Body of pancreas (tissue), 4 donors: ENCODE measurements at regions not wholly inside any gene's neighbourhood (a gene's known extent, or its start where the extent isn't known, plus 50 kb on each side); places are given as distances from the start of the nearest gene placed in this dataset.
A peak's percentile ranks its signal among the peaks of the same experiment; 100 is the strongest.

Experiments used
- ATAC-seq: fragments of 150-250 bp; one replicate; pipeline ENCODE4 v1.9.1; 2016
- DNase-seq, 4 donors: peaks; one replicate each; pipeline ENCODE4 v3.0.0-alpha.2; 2019
- H3K27ac ChIP-seq, 4 donors: fragments of 200-600 bp; sonication (generic); 1 replicate in 3 of 4; 2 replicates in 1 of 4; pipeline versions ENCODE4 v1.5.1 to v1.6.1; 2016 to 2019; ENCODE audit warnings: mild to moderate bottlenecking in 1 of 4, mixed read lengths in 1 of 4, moderate library complexity in 1 of 4
- H3K27me3 ChIP-seq, 2 donors: fragments of 200-600 bp; sonication (generic); one replicate each; pipeline ENCODE4 v1.6.0; 2016; ENCODE audit warnings: mild to moderate bottlenecking in 1 of 2
- H3K36me3 ChIP-seq, 2 donors: fragments of 200-600 bp; sonication (generic); replicated peaks in 1 of 2; 2 replicates each; pipeline ENCODE4 v1.5.1; 2016; ENCODE audit warnings: low read depth in 2 of 2; ENCODE audit not compliant: insufficient read depth in 1 of 2
- H3K4me1 ChIP-seq: fragments of 200-600 bp; sonication (generic); one replicate; pipeline ENCODE4 v1.6.0; 2016
- H3K4me3 ChIP-seq, 2 donors: fragments of 200-600 bp; sonication (generic); 1 replicate in 1 of 2; 2 replicates in 1 of 2; pipeline ENCODE4 v1.5.1; 2016 to 2019
- H3K9me3 ChIP-seq, 3 donors: fragments of 200-600 bp; sonication (generic); 1 replicate in 2 of 3; 2 replicates in 1 of 3; pipeline ENCODE4 v1.5.1; 2016
- CTCF ChIP-seq, 7 experiments: fragments of 450-650 bp in 4 of 7; fragments of 200-600 bp in 3 of 7; sonication (generic) in 3 of 7; IDR thresholded peaks; one replicate each; pipeline ENCODE4 v1.5.1; 2016 to 2019; ENCODE audit warnings: antibody characterized with exemption in 7 of 7
- POLR2A ChIP-seq, 3 donors: fragments of 450-650 bp; IDR thresholded peaks; one replicate each; pipeline ENCODE4 v1.6.1; 2016; ENCODE audit warnings: antibody characterized with exemption in 3 of 3, mild to moderate bottlenecking in 2 of 3
- WGBS, 2 donors: methylation state at CpG; one replicate each; pipeline ENCODE4 v1.1.5; 2017; 5-methylcytosine and 5-hydroxymethylcytosine counted together
- intact Hi-C: fragments of 100-400 bp; cut with DNase I; formaldehyde crosslinking; loops from one replicate; pipeline ENCODE4 v1.15.1; 2023

GRCh38 chr3:180280555-180280954 is 243.8 kb upstream of the PEX5L start:
- TF ChIP-seq CTCF (IDR thresholded peaks at IDR 0.05) (no peak), POLR2A (IDR thresholded peaks at IDR 0.05) (no peak)
- Histone ChIP-seq H3K36me3 (no peaks in the 10 kb centered on the region), H3K4me3 (no peak overlapping the region), H3K9me3 (no peaks in the 10 kb centered on the region), H3K27ac (no peak overlapping the region), H3K4me1 (peaks cover 16% of the 10 kb centered on the region), H3K27me3 (no peaks in the 10 kb centered on the region)
- 64 to 70% methylated on average over 1 of the region's 1 CpG for WGBS, 2 donors
- ATAC-seq: no peak
- intact Hi-C loops: no loop called here
- peak in 1 of 4 donors; percentile 39 for DNase-seq

GRCh38 chr3:180282386-180282785 is 245.6 kb upstream of the PEX5L start:
- Histone ChIP-seq H3K9me3 (no peaks in the 10 kb centered on the region), H3K4me1 (peaks cover 9% of the 10 kb centered on the region), H3K27ac (no peak overlapping the region), H3K36me3 (no peaks in the 10 kb centered on the region), H3K4me3 (no peak overlapping the region), H3K27me3 (no peaks in the 10 kb centered on the region)
- ATAC-seq (no peak), DNase-seq (no peak)
- intact Hi-C loops: no loop called here
- no peak for TF ChIP-seq POLR2A (IDR thresholded peaks at IDR 0.05)
- no peak for TF ChIP-seq CTCF (IDR thresholded peaks at IDR 0.05)

- peak in 1 of 4 donors; percentile 37 for DNase-seq
- H3K4me1 ChIP-seq: peaks cover 6% of the 10 kb centered on the region
- ATAC-seq: no peak
- no peaks in the 10 kb centered on the region for H3K9me3 ChIP-seq
- intact Hi-C loops: no loop called here
- 39 to 46% methylated on average over 3 of the region's 3 CpGs for WGBS, 2 donors
- no peaks in the 10 kb centered on the region for H3K27me3 ChIP-seq
- no peak overlapping the region for H3K27ac ChIP-seq
- H3K36me3 ChIP-seq: no peaks in the 10 kb centered on the region
- TF ChIP-seq POLR2A (IDR thresholded peaks at IDR 0.05) (no peak), CTCF (IDR thresholded peaks at IDR 0.05) (no peak)
- H3K4me3 ChIP-seq: no peak overlapping the region
These were observed 246.5 kb upstream of the PEX5L start for GRCh38 chr3:180283251-180283650.

- H3K27me3 ChIP-seq: no peaks in the 10 kb centered on the region
- 86 to 88% methylated on average over 2 of the region's 2 CpGs for whole genome bisulfite sequencing, 2 donors
- ATAC-seq (no peak), DNase-seq (no peak)
- intact Hi-C loops: no loop called here
- no peaks in the 10 kb centered on the region for H3K36me3 ChIP-seq
- H3K4me1 ChIP-seq: no peaks in the 10 kb centered on the region
- H3K27ac ChIP-seq: no peak overlapping the region
- no peak overlapping the region for H3K4me3 ChIP-seq
- H3K9me3 ChIP-seq: no peaks in the 10 kb centered on the region
- no peak for TF ChIP-seq CTCF (IDR thresholded peaks at IDR 0.05)
- TF ChIP-seq POLR2A (IDR thresholded peaks at IDR 0.05): no peak
These were observed 247.8 kb upstream of the PEX5L start for GRCh38 chr3:180284331-180285110.

GRCh38 chr3:180287703-180288102 is 251.0 kb upstream of the PEX5L start:
- no peak overlapping the region for H3K27ac ChIP-seq
- H3K4me3 ChIP-seq: no peak overlapping the region
- intact Hi-C loops: no loop called here
- H3K9me3 ChIP-seq: no peaks in the 10 kb centered on the region
- no peaks in the 10 kb centered on the region for H3K27me3 ChIP-seq
- DNase-seq (no peak), ATAC-seq (no peak)
- no peaks in the 10 kb centered on the region for H3K36me3 ChIP-seq
- H3K4me1 ChIP-seq: peaks cover 8% of the 10 kb centered on the region
- no peak for TF ChIP-seq POLR2A (IDR thresholded peaks at IDR 0.05)
- TF ChIP-seq CTCF (IDR thresholded peaks at IDR 0.05): no peak
